OCI-LY7 (cell line): ENCODE measurements at regions not wholly inside any gene's neighbourhood (a gene's known extent, or its start where the extent isn't known, plus 50 kb on each side); places are given as distances from the start of the nearest gene placed in this dataset.

Experiments used
- EZH2phosphoT487 ChIP-seq: fragments of 200-600 bp; sonication (generic); IDR thresholded peaks from 2 replicates; pipeline ENCODE4 v1.6.1; 2018; ENCODE audit warnings: low read depth, borderline replicate concordance, mild to moderate bottlenecking, mixed run types, antibody characterized with exemption, low read length, moderate library complexity, mixed read lengths
- TF ChIP-seq, protein P1 (sequence below): fragments of 200-600 bp; sonication (generic); conservative IDR thresholded peaks from 2 replicates; pipeline ENCODE4 v1.5.1; 2014; ENCODE audit warnings: mild to moderate bottlenecking, antibody characterized with exemption, low read length, moderate library complexity, mixed read lengths

DNA sequence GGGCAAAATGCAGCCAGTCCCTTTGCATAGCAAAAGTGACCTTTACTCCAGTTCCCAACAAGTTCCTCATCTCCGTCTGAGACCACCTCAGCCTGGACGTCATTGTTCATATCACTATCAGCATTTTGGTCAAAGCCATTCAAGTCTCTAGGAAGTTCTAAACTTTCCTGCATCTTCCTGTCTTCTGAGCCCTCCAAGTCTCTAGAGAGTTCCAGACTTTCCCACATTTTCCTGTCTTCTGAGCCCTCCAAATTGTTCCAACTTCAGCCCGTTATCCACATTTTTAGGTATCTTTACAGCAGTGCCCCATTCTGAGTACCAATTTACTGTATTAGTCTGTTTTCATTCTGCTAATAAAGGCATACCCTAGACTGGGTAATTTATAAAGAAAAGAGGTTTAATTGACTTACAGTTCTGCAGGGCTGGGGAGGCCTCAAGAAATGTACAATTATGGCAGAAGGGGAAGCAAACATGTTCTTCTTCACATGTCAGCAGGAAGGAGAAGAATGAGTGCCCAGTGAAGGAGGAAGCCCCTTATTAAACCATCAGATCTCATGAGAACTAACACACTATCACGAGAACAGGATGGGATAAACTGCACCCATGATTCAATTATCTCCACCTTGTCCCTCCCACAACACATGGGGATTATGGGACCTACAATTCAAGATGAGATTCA, 123.7 kb downstream of the MYCN start:
- TF ChIP-seq, protein P1, sequence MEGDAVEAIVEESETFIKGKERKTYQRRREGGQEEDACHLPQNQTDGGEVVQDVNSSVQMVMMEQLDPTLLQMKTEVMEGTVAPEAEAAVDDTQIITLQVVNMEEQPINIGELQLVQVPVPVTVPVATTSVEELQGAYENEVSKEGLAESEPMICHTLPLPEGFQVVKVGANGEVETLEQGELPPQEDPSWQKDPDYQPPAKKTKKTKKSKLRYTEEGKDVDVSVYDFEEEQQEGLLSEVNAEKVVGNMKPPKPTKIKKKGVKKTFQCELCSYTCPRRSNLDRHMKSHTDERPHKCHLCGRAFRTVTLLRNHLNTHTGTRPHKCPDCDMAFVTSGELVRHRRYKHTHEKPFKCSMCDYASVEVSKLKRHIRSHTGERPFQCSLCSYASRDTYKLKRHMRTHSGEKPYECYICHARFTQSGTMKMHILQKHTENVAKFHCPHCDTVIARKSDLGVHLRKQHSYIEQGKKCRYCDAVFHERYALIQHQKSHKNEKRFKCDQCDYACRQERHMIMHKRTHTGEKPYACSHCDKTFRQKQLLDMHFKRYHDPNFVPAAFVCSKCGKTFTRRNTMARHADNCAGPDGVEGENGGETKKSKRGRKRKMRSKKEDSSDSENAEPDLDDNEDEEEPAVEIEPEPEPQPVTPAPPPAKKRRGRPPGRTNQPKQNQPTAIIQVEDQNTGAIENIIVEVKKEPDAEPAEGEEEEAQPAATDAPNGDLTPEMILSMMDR: no peak
- TF ChIP-seq EZH2phosphoT487: no peak
